HG03135 (cell line): ENCODE measurements at regions not wholly inside any gene's neighbourhood (a gene's known extent, or its start where the extent isn't known, plus 50 kb on each side); places are given as distances from the start of the nearest gene placed in this dataset.

Experiments
- ATAC-seq: cut with Tn5 transposase; IDR thresholded peaks from one replicate; pipeline ENCODE4 v1.9.1; 2021; ENCODE audit warnings: mild to moderate bottlenecking, moderate library complexity; ENCODE audit not compliant: unreplicated experiment

DNA sequence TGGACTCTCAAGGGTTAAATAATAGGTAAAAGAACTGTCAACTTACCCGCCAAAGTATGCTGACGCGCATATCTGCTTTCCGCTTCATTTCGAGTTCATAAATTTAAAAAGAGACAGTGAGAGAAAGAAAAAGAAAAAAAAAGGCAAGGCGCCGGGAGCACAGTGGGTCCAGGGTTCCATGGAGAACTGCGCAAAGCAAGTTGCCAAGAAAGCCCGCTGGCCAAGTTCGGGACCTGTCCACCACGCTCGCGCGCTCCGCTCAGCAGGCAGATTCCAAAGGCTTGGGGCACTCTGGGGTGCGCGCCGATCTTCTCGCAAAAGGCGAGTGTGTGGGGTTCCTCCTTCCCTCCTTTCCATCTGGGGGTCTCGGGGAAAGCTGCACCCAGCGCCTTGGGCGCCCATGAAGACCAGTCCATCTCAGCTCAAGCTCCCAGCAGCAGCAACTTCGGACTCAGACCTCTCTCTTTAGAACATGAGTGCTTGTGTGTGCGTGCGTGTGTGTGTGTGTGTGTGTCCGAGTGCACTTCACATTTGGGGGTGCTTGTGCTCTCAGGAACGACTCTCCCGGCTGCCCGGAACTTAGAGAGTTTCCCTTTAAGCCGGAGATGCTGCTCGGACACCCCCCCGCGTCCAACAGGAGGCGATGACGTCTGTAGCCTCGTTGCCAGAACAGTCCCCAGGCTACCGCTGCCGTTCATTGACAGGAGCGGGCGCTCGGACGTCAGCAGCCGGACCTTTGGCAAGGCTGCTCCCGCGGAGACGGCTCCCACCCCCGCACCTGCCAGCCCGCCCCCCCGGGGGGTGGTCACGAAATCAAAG, 180.0 kb downstream of the TBXT start:
- ATAC-seq = no peak

DNA sequence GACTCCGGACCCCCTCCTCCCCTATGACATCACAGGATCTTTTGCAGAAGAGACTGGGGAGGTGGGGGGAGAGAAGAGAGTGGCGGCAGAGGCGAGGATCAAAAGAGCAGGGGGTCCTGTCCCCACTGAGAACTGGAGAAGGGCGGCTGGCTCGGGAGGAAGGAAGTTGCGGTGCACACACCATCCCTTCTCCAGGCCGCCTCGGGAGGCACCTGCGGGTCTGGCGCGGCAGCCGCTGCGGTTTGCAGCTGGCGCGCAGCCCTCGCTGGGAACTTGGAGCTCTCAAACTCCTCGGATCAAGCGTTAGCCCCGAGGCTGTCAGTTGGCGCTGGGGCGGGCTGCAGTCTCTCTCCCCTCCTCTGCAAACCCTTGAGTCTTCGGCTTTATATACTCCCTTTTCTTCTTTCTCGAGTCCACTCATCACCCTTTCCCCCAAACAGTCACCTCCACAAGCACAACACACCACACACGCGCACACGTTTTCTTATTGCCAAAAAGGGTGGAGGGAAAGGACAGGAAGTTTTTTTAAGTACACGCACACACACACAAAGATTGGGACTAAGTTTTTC, 180.7 kb downstream of the TBXT start:
- ATAC-seq = no peak

DNA sequence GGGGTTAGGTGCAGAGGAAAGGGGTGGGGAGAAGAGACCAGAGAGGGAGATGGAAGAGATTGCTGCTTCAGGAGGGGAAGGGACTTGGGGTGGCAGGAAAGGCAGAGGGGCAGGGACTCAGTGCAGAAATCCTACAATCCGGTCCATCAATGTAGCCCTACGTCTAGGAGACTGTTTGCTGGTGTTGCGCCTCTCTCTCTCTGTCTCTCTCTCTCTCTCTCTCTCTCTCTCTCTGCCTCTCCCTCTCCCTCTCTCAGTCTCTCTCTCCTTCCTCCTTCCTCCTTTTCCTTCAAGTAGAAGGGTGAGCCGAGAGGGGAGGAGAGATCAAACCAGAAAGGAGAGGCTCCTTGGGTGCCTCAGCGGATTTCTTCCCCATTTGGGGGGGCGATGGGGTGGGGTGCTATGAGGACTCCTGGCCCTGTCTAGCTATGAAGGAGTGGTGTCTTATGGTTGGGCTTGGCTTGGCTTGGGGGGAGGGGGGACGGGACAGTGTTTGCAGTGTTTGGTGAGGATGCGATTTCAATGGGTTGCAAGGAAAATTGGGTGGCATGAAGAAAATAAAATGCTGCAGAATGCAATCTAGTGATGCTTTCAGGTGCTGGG, 181.2 kb downstream of the TBXT start:
- no peak for ATAC-seq

DNA sequence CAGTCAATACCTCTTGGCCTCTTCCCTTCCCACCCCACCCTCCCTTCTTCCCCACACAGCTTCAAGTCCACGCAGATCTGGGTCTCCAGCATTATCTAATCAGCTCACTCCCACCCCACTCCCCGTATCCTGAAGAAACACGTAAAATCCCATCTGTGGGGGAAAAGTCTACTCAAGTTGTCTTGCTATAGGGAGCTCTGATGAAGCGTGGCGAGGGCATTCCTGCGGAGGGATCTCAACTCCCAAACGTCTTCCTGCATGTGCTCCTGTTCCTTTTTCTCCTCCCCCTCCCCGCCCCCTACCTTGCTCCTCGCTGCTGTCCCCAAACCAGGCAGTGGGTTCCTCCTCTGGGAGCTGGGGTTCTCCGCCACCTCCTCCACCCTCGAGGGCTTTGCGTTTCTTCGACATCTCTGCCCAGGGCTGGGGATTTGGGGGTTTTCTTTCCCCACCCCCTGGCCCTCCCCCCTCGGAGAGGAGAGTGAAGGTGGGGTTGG, 181.8 kb downstream of the TBXT start:
- ATAC-seq = no peak

DNA sequence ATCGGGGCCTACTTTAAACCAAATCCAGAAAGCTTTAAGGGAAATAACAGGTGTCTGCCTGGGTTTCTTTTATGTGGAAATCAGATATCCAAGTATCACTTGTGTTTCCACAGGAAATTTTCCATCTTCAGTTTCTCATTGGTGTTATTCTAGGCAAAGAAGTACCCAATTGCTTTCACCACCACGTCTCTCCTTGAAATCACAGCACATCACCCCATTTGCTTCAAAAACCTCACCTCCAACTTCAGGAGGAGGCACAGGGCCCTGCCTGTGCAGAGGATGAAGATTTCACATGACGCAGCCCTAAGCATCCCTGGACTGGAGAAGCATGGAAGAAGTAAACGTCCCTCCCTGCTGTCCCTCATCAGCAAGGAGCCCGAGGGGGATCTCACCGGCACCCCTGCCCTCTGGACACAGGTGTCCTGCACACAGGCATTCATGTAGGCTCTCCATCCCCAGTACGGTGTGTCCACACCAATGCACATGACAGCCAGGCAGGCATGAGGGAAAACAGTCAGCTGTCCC, 182.3 kb downstream of the TBXT start:
- no peak for ATAC-seq

DNA sequence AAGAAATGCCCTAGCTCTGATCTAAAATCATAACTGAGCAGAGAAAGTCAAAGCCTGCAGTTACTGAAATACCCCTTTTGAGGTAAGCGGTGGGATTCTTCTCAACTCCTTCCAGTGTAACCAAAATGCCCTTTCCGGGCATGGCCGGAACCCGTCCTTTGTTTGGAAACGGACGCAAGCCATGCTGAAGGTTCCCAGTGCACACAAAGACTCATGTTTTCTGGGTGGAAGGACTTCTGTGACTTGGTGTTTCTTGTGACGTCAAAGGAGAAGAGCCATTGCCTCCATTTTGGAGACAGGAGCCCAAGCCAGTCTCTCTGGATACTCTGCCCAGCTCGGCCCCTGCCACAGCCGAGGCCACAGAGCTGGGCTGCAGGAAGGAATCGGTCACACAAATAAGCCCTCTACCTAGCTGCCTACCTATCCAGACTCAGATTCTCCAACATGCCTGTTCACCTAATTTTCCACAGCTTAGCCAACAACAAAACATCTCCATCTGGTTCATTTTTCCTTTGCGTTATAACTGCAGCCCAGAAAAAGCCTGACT, 182.8 kb downstream of the TBXT start:
- ATAC-seq = no peak

DNA sequence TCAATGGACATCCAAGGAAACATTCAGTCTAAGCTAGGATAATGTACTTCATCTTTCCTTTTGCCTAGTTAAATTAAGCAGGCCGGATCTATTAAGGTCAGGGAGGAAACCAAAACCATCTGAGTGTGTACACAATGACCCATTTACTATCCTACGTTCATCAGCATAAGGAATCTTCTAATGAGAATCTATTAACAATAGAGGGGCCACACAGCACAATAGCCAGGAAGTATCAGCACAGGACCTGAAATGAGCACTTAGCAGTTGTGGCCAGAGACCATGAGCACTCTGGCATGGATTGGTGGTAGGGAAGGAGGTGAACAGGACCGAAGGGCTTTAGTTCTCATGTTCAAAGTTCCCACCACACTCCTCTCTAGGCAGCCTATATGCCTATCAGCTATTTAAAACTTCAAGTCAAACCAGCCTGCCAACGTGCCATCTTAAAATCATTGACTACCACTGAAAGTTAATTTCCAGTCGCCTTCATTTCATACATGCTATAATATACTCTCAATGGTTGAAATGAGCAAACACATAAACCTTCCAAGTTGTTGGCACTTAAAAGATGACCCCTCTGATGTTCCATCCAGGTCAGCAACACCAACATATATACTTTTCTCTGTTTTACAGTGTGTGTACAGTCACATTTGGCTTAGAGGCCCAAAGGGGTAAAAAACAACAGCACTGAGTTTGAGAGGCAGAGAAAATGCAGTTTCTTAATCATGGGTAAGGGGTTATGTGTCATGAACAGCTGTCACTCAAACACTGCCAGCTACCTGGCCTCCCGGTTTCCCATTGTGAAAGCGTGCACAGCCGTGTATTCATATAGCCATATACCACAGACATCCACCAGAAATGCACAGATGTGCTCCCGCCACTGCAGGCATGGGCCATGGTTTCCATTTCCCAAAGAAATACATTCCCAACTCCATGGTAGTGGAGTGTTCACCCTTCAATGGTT, 184.3 kb downstream of the TBXT start:
- no peak for ATAC-seq

DNA sequence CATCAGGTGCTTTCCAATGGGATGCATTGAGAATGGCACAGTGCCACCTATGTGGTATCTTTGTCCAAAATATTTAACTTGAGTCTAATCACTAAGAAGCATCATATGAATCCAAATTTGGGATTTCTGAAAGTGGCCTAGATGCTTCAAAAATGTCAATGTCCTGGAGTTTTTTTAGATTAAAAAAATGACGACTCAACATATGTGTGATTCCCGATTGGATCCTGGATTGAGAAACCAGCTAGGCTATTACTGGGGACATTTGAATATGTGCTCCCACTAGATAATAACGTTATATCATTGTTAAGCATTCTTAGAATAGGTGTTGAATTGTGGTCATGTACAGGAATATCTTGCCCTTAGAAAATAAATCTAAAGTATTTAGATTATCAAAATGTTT, 189.2 kb downstream of the TBXT start:
- no peak for ATAC-seq

DNA sequence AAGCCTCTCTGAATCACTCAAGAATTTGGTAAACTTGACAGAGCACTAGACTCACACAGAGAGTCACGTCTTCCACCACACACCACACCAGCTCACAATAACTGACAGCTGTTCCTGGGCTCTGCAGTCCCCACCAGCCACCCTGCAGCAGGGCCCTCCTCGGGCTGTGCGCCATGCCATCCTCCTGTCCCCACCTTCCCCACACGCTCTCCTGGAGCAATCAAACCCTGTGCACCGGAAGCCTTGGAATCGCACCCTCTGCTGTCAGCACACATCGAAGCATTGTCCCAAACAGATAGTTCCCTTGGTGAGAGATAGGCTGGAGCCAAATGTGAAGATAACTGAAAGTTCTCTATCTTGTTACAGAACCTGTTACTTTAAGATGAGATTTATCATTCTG, 191.0 kb downstream of the TBXT start:
- ATAC-seq = no peak

DNA sequence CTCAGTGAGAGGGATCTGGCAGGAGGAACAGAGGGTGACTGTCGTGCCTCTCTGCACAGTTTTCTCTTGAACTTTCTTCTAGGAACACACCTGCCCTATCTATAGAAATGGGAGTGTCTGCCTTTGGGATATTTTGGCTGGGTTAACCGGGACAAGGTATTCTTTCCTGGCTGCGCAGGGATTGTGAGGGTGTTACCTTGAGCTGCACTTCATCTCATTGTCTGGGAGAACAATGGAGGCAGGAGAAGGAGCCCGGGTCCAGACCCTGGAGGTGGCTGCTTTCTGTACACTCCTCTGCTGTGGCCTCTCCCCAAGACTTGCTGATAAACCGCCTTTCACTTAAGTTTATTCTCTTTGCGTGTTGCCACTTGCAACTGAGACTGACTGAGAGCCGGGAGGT, 192.8 kb downstream of the TBXT start:
- ATAC-seq = no peak

DNA sequence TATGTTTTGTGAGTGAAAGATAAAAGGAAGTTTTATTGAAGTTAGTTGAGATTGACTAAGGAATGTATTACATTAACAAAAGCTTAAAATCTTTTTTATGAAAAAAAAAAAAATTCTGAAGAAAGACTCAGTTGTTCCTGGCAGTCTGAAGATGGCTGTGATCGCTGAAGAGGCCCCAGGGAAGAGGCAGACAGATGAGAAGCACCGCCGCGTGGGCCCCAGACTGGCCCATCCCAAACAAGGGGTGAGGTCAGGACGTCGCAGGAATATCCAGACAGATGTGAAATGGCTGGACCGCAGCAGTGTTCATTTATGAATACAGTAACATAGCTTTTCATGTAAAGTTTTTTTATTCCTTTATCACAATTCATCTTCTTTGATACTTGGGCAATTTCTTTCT, 194.2 kb downstream of the TBXT start:
- ATAC-seq = no peak

DNA sequence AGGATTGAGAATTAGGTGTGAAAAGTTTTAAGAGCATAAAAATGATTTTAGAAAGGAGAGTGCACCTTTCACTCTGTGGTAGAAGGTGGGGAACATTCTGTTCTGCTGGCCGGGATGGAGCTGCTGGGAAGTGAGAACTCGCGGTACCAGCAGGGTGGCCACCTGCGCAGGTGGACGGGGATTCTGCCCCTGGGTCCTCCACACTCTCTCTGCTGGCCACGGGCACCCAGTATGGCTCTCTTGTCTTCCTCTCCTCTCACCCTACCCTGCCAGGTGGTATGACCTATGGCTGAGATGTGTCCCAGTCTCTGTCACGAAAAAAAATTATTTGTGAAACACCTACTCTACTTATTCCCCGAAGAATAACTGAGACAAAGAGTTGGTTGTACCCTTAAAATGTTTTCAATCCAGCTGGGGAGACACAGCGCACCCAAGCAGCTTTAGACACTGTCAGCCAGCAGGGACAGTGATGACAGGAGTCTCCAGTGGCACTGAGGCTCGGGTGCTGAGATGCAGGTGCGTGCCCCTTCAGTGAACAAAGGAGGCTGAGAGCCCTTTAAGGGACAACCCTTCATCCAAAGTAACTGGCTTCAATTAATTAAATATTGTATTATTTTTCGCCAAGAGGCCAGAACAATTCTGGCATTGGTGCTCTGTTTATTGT, 195.4 kb downstream of the TBXT start:
- no peak for ATAC-seq

DNA sequence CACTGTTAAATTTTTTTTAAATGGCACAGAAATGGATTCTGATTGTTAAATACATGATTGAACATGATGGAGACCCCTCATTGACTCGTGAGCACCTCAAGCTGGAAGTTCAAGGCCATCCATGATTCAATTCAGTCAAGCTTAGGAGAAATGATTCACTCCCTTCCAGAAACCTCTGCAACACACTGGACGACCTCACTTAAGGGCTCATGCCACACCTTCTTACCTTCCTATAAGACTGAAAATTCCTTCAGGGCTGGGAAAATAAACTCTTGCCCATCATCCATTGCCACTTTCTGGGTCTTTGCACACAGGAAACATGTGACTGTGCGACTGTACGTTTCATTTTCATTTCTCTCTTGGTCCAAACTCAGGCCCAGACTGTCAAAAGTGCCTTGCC, 196.4 kb downstream of the TBXT start:
- ATAC-seq = no peak

DNA sequence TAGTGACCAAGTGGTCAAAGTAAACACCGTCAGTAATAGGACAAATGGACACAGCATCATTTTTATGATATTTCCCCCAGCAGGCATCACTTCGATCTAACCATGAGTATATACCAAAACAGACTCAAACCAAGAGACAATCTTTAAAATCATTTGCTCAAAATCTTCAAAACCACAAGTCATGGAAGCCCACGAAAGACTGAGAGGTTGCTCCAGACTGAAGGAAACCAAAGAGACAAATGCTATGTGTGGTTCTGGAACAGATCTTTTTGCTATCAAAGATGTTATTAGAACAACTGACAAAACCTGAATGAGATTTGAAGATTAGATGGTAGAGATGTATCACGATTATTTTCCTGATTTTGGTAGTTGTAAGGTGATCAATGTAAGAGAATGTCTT, 197.7 kb downstream of the TBXT start:
- ATAC-seq = no peak

DNA sequence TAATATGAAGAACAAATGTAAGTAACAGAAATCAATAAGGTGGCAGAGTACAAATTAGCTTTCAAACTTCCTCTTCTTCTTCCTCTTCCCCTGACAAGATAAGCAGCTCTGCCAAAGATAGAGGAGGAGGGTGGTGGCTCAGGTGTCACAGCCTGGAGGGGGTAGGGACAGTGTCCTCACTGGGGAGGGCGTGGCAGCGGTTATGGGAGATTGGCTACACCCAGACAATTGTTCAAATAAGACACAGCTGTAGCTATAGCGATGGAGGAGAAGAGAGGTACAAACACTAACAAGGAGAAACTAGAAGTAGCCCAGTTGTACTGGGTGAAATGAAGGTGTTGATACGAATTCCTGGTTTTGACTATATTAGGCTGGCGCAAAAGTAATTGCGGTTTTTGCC, 198.5 kb downstream of the TBXT start:
- no peak for ATAC-seq

DNA sequence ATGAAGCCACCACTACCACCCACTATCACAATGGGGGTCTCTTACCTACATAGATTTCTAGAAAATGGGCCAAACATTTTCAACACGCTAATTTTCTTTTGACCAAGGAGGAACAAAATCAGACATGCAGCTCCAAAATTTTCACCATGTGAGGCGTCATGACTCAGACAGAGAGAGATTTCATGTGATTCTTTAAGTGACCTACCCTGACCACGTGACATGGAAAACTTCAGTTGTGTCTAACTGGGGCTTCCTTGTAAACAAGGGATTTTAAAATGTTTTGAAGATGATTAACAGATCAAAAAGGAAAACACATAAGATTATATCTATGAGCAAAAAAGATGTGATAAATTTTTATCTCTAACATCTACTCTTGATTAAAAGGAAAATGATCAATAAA, 199.2 kb downstream of the TBXT start:
- ATAC-seq = no peak

DNA sequence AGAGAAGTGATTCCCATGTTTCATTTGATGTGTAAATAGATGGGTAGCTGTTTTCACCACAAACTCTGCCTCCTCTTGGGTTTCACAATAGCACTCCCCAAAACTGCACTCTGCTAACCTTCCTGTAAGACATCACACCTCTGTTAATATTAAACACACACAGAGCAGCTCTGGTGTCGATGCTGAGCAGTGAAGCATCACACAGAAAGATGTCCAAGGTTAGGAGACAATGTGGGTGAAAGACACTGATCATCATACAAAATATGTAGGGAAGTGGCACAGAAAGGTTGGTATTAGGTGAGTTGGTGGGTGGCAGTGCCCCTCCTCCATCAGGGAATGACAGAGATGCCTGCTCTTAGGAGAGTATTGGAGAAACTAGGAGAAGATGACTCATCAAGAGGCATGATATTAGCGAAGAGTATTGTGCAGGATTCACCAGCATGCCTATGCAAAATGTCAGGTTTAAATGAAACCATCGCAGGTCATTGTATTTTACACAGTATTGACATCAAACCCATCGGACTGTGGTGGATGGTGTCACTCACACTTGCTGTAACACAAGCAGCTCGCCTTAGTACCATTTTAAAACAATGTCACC, 199.7 kb downstream of the TBXT start:
- no peak for ATAC-seq

DNA sequence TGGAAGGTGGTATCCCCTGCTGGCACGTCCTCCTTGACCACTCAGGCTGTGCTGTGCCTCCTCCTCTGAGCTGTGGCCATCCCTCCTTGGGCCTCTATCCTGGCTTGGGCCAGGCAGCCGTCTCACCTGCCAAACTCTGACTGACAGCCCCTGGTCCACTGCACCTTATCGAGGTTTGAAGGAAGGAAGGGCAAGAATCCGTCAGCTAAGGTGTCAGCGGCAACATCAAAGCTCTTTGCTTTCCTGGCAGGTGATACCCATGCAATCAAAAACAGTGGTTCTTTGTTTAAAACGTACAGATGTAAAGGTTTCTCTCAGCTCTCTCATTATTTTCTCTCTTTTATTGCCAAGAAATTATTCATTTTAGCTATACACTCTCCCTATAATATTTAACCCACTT, 203.9 kb downstream of the TBXT start:
- ATAC-seq = no peak

DNA sequence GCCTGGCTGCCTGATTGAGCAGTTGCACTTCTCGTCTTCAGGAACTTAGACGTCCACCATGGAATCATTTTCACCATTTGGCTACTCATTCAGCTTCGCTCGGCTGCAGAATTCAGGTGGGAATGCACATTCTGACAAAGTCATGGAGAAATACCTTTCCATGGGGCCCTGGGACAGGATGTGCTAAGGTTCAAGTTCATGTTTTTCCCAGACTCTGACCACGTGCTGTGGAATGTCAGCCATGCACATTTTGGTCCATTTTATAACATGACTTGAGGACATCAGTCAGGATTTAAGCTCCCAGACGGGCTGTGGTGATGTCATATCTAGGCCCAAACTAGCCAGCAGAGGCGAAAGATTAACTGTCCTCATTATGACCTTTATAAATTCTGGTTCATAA, 205.3 kb downstream of the TBXT start:
- no peak for ATAC-seq

DNA sequence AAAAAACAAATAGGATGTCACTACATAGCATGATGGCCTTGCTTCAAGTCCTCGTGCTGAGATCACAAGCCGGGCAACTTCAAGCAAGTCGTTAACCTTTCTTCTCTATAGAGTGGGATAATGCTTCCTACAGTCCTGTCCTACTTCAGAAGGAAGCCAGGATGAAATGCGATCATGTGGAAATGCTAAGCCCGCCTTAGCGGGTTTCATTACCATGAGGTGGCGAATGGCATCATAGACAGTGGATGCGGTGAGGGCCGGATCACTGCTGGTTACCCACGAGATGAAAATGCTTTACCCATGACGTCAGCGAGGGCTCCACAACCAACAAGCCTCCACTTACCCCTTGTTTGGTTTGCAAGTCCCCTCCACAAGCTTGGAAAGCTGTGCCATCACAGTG, 206.4 kb downstream of the TBXT start:
- ATAC-seq = no peak
